HG03378 (cell line): ENCODE measurements at regions not wholly inside any gene's neighbourhood (a gene's known extent, or its start where the extent isn't known, plus 50 kb on each side); places are given as distances from the start of the nearest gene placed in this dataset.
A peak's percentile ranks its signal among the peaks of the same experiment; 100 is the strongest.
"Not testable (repeated sequence)": the region's sequence is repeated elsewhere in the genome, so short reads cannot be mapped to it uniquely, and the experiment has no call there.

Source experiments
- ATAC-seq: cut with Tn5 transposase; IDR thresholded peaks from one replicate; pipeline ENCODE4 v1.9.1; 2021; ENCODE audit warnings: mild to moderate bottlenecking, moderate library complexity; ENCODE audit not compliant: unreplicated experiment

- ATAC-seq = no peak
Observed at GRCh38 chr3:26964313-26964712, 341.7 kb downstream of the LRRC3B start.

GRCh38 chr3:26964836-26965235 is 342.3 kb downstream of the LRRC3B start:
- ATAC-seq = no peak

- ATAC-seq = no peak
Observed at GRCh38 chr3:26967501-26967900, 344.9 kb downstream of the LRRC3B start.

GRCh38 chr3:26984416-26985390 is 362.1 kb downstream of the LRRC3B start:
- no peak for ATAC-seq

- ATAC-seq = no peak
Observed at GRCh38 chr3:26989037-26989436, 366.5 kb downstream of the LRRC3B start.

- ATAC-seq = no peak
Observed at GRCh38 chr3:26997226-26997625, 372.0 kb downstream of the NEK10 start.

GRCh38 chr3:27010834-27011233 is 358.3 kb downstream of the NEK10 start:
- no peak for ATAC-seq

GRCh38 chr3:27022096-27022761 is 347.0 kb downstream of the NEK10 start:
- ATAC-seq = no peak

GRCh38 chr3:27024493-27024892 is 344.7 kb downstream of the NEK10 start:
- ATAC-seq = no peak

GRCh38 chr3:27025718-27026117 is 343.5 kb downstream of the NEK10 start:
- ATAC-seq = no peak

- no peak for ATAC-seq
Observed at GRCh38 chr3:27031476-27031875, 337.7 kb downstream of the NEK10 start.

- ATAC-seq = no peak
Observed at GRCh38 chr3:27034255-27034654, 334.9 kb downstream of the NEK10 start.

GRCh38 chr3:27040674-27041073 is 328.5 kb downstream of the NEK10 start:
- ATAC-seq = no peak

- not testable (repeated sequence) for ATAC-seq
Observed at GRCh38 chr3:27042541-27042940, 326.6 kb downstream of the NEK10 start.

GRCh38 chr3:27043328-27043955 is 325.7 kb downstream of the NEK10 start:
- ATAC-seq = no peak

GRCh38 chr3:27044931-27045481 is 324.2 kb downstream of the NEK10 start:
- ATAC-seq = no peak

- ATAC-seq = no peak
Observed at GRCh38 chr3:27046351-27046750, 322.8 kb downstream of the NEK10 start.

GRCh38 chr3:27049792-27050191 is 319.4 kb downstream of the NEK10 start:
- peak; percentile 55 for ATAC-seq

GRCh38 chr3:27051527-27051926 is 317.7 kb downstream of the NEK10 start:
- ATAC-seq = not testable (repeated sequence)

GRCh38 chr3:27056326-27056725 is 312.9 kb downstream of the NEK10 start:
- ATAC-seq = no peak

- no peak for ATAC-seq
Observed at GRCh38 chr3:27059489-27059888, 309.7 kb downstream of the NEK10 start.
